ENCODE measurements at regions not wholly inside any gene's neighbourhood (a gene's known extent, or its start where the extent isn't known, plus 50 kb on each side); places are given as distances from the start of the nearest gene placed in this dataset.
A peak's percentile ranks its signal among the peaks of the same experiment; 100 is the strongest.
"Not testable (repeated sequence)": the region's sequence is repeated elsewhere in the genome, so short reads cannot be mapped to it uniquely, and the experiment has no call there.

DNA sequence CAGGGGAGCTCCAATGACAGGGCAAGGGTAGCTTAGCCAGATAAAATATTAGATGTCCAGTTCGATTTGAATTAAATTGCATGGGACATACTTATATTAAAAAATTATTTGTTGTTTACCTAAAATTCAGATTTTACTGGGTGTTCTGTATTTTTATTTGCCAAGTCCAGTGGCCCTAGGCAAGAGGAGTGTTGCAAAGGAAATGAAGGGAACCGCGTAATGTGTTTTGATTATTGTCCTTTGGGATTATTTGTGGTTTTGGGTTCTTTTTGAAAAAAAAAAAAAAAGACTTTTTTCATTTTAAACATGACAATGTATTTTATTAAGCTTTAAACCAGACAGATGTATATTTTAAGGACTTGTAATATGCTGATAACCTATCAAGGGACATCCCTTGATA is 179.3 kb downstream of the C9orf152 start:
- DNase-seq, result no peak

DNA sequence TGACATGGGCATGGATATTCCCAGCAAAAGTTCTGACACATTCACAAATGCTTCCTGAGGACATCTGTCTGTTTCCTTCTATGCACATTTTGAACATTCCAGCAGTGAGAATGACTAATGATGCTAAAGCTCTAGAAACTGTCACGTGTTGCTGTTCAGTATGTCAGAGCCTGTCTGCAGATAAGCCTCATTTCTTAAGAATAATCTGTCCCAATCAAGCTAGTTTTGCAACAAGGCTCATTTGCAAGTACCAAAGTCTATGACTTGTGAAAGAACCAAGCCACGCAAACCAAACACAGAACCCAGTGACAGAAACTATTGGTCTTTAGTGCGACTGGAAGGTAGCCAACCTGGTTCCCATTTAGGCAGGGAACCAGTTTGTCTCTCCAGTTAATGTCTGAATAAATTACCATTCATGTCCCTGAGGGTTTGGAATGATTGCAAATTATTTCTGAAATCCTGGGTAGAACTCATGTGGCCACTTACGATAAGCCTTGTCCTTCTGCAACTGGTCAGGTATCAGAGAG is 178.5 kb downstream of the C9orf152 start:
- no peak for DNase-seq

DNA sequence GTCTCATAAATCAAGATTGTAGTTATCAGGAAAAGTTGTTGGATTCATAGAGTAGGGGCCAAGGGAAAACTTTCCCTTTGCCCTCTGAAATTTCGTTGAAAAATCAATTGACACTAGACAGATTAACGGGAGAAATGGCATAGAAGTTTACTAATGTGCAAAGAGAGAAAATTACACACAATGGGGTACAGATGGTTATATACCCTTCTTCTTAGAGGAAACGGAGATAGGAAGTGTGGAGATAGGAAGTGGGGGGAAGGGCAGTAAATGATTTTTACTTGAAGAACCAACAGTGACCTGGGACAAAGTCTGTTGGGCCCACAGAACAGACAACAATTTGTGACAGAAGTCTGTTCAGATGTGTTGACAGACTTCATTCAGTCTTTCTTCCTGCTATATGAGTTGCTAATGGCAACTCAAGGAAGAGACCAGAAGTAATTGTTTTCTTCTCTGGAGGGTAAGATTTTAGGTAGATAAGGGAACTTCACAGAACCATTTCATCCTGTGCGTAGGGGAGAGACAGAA is 177.9 kb downstream of the C9orf152 start:
- no peak for DNase-seq

DNA sequence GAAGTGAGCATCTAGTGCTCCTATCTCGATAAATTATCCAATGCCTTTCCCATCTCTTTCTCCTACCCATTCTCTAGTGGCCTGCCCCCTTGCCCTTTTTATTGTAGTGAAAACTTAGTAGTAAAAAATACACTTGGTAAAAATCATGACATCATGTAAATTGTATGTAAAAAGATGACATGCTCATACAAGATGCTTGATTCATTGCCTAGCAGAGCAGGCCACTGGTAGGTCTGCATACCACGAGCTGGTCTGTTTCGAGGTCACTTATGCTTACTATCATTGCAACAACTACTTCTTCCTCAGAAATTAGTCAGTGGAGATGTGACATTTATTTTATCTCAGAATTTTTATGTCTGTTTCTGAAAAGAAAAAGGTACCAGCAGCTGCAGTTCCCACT is 177.3 kb downstream of the C9orf152 start:
- DNase-seq, result no peak

DNA sequence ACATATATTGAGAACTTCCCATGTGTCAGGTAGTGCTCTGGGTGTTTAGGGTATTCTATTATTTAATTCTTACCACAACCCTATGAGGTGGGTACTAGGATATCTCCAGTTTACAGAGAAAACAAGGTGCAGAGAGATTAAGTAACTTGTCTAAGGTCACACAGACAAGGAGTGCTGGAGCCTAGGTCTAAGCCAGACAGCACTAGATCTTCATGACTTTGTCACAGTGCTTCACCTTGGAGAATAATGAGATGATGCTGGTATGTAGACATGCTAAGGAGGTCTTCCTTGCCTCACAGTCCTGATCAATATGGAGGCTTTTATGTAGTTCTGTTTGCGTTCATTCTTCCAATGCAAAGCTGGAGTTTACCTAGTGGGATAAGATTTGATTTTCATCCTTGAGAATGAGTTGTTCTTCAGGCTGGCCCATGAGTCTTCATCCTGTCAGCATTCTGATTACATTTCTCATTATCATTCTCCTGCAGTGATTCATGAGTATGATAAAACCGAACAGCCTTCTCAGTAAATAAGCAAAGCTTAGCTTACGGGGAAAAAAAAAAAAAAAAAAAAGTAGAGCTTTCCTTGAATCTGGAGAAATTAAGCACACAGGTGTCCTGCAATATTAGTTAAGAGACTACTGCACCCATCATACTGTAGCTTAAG is 176.3 kb downstream of the C9orf152 start:
- DNase-seq, result no peak

DNA sequence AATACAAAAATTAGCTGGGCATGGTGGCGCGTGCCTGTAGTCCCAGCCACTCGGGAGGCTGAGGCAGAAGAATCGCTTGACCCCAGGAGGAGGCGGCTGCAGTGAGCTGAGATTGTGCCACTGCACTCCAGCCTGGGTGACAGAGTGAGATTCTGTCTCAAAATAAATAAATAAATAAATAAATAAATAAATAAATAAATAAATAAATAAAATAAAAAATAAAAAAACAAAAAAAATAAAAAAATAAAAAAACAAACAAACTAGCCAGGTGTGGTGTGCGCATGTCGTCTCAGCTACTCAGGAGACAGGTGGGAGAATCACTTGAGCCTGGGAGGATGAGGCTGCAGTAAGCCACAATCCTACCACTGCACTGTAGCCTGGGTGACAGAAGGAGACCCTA is 175.4 kb downstream of the C9orf152 start:
- DNase-seq, result not testable (repeated sequence)

DNA sequence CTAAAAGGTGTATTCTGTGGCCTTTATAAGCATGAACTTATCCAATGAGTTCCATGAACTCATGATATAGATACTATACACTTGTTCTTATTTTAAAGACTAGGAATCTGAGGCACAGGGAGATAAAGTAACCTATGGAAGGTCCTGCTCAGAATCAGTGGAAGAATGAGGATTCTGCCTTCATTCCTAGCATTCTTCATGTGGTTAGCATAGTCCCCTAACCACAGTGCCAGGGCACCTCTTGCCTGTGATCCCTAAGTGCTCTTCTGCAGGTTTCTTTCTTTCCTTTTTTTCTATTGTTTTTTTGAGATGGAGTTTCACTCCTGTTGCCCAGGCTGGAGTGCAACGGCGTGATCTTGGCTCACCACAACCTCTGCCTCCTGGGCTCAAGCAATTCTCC is 174.1 kb downstream of the C9orf152 start:
- DNase-seq, result no peak

DNA sequence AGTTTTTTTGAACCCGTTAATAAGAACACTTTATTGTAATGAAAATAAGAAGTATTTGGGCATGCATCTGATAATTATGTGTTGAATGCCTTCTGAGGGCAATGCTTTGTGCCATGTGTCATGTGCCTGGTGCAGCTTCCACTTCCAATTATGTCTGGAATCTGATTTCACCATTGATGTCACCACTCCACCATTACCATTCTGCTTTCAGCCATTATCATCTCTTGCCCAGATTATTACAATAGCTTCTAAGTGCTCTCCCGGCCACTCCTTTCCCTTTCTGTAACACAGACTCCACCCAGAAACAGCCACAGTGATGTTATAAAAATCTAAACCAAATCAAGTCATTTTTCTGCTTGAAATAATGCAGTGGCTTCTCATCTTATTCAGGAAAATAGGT is 171.7 kb downstream of the C9orf152 start:
- DNase-seq, result no peak

DNA sequence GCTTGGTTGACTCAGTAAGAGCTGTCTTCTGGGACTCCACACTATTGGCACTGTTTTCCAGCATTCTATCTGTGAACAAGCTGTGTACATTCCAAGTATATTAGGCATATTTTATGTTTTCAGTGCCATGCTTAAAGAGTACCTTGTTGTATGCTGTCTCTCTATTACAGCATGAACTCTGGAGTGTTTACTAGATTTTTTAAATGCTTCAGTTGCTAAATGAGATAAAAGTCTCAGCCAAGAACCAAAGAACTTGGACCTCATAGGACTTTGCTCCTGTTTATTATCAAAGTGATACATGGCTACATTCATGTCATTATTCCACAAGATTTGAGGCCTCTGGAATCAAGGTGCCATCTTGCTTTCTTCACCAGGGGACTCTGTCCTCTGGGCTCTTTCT is 167.2 kb downstream of the C9orf152 start:
- DNase-seq, result no peak

DNA sequence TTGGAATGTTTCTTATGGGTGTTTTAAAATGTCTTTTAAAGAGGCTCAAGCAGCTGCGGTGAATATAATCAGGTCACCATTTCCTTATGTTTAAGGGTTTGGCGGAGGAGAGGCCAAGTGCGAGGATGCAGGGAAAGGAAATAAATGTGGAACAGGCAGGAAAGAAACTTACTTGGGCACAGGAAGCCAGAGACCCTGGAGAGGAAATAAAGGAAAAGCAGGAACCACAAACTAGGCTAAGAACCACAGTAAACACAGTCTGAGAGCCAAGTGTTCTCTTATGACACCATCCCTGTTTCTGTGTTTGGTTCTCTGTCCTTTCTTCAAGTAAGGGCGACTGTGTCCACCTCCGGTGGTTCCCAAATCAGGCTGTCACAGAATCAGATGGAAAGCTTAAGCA is 166.5 kb downstream of the C9orf152 start:
- no peak for DNase-seq

DNA sequence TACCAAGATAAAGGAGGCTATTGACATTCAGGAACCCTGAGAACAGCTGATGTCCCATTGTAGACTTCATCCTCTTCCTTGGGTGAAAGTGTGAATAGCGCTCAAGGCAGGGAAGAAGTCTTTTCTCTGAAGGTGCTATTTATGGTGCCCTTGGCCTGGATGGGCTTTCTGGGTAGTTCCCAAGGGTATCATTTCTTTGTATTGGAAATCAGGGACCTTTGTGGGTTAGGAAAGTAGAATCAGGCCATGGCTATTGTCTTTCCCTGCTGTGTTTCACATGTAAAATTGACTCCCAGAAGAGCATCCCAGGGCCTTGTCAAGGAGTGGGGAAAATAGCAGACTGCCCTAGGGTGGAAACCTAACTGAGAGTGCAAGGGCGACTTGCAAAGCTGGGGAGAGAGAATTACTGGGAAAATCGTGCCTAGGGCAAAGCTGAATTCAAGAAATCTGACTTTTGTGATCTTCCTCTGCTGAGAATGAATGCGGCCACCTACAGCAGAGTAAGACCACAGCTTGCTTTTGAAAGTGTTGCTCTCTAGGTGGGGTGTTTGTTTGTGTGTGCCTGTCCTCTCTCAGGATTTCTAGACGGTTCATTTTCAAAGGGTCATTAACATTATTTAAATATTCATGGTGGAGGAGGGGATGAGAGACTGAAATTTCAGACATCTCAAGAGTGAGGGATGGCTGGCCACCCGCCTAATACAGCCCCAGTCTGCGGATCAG is 160.6 kb downstream of the C9orf152 start:
- DNase-seq, result no peak

DNA sequence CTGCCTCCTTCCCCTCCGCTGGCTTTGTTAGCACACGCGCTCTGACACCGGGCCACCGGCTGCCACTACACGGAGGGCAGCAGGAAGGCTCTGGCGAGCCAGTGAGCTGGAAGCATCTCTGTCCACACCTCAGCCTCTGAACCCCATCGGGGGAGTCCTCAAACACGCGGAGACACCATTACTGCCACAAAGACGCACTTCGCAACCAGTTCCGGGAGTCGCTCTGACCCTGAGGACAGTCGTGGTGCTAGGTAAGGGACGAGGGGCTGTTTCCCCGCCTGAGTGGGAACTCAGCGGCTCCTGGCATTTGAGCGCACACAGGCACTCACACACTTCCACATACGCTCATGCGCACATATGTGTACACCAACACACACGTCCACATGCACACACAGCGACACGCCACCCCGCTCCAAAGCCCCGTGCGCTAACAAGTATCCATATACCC is 160.0 kb downstream of the C9orf152 start:
- peak; percentile 76 for DNase-seq

DNA sequence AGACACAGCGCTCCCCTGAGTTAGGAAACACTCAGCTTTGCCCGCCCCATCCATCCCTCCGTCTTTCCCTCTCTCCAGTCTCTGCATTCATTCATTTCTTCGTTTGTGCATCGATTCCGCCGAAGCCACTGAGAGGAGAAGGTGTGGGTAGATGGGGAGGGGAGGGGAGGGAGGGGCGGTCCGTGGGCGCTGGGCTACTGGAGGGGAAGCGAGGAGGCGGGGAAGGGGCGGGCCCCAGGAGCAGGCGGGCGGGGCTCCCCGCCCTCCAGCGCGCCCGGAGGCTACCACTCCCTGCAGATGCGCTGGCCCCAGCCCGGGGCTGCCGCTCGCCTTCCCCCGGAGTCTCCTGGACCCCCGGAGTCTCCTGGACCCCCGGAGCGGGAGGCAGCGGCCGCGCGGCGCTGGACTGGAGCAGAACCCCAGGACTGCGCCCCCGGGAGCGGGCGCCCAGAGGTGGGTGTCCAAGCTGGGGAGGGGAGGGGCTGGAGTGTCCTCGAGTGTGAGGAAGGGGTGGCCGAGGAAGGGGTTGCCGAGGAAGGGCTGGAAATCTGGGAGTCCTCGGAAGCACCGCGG is 159.5 kb downstream of the C9orf152 start:
- peak; percentile 76 for DNase-seq

DNA sequence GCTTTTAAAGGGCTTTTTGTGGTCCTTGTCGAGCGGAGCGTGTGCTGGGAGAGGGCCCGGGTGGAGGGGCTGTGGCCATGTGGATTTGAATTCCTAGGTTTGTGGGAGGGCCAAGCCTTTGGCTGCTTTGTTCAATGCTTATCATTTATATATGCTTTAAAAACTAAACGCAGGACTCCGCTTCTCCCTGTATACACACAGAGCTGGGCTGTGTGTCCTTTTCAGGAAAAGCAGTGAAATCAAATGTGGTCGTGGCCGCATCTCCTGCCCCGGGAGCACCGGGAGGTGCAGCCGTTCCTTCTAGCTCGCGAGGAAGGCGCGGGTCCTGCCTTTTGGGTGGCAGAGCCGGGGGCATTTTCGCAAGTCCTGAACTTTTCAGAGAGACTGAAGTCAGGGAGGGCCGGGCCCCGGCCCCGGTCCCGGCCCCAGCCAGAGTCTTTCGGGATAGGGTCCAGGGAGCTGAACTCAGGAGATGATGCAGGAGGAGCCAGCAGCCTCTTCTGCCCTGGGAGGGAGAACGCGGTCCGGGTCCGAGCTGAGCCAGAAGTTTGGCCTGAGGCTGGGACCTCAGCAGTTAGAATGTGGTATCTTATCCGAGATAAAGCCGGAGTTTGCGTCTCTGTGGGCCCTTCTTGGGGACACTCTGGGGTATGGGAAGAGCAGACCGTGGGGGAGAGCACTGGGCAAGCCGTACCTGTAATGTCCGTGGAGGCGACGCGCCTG is 158.8 kb downstream of the C9orf152 start:
- DNase-seq, result peak; percentile 61

DNA sequence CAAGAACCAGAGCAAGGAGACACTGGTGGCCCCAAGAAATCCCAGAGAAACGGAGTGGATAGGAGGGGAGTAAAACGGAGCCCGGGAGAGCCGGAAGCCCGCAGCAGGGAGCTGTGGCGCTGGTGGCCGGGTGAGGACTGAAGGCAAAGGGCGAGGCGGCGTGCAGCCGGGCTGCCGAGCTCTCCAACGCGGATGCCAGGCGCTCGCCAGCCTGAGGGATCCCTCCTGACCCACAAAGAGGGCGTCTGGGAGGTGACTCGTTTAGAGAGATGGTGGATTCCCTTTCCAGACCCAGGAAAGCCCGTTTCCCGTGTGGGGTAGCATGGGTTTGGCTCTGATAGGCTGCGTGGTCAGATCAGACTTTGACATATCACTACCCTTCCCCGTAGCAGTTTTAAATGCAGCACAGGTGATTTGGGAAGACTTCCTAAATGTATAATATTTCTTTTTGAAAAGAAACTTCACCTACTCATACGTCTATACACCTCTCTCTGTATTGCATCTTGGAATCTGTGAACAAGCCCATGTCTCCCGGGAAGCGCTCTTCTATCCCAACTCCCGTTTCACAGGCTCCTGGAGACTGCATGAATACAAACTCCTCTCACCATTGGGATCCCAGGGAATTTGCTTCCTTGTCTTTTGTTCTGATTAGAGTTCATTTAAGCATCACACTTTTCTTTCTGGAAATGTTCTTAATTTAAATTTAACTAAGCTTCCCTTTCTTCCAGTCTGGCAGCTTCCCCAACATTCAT is 158.1 kb downstream of the C9orf152 start:
- DNase-seq, result peak; percentile 50

DNA sequence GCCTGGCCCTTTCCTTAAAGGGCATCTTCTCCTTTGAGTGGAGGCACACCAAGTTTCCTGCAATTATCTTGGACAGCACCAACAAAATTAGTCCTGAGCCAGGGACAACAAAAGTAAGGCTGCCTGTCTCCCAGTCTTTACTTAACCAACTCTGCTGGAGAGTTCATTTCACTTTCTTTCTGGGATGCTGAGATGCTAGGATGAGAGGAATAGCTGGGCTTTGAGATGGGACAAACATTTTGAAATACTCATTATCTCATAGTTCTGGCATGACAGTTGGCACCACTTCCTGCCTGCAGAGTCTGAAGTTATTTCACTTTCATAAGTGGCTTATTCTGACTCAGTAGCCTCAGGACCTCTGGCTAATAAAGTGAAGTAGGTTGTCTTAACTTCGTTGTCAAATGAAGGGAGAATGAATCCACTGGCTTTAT is 157.0 kb downstream of the C9orf152 start:
- DNase-seq, result peak; percentile 2

DNA sequence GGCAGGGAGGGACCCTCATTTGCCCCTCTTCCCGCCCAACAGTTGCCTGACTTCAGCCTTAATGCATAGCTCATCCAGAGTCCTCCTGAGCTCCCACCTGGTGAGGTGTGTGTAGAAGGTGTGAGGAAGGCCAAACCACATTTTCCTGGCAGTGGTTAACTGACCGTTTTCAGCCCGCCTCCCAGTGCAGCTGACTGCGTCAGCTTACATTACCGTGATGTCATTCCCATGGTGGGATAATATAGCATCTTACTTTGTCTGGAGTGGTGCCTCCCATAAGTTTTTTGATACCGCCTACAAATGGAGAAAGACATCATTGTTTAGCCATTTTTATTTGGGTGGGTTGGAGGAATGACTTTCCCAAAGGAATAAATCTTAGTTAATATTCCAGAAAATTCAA is 151.9 kb downstream of the C9orf152 start:
- DNase-seq, result no peak

DNA sequence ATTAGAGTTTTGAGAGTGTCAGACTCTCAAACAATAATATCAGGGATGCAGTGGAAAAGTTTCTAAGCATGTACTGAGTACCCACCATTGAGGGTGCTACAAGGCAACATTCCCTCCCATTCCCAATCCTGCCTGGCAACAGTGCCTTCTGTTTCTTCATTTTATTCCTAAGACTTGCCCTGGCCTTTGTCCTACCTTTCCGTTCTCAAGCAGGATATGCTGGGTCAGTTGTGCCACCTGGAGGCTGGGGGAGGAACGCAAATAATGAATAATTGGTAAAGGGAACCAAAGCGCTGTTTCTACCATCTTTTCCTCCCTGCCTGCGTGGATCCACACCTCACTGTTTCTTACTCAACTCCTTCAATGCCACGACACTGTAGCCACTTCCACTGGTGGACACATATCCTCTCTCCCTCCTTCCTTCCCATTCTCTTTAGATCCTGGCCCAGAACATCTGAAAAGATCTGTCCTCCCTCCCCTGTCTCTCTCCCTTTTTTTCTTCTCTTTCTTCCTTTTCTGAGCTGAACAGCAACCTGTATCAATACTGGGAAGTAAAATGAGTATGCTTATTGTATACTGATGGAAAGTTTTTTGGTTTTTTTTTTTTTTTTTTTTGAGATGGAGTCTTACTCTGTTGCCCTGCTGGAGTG is 149.5 kb downstream of the C9orf152 start:
- peak; percentile 85 for DNase-seq

DNA sequence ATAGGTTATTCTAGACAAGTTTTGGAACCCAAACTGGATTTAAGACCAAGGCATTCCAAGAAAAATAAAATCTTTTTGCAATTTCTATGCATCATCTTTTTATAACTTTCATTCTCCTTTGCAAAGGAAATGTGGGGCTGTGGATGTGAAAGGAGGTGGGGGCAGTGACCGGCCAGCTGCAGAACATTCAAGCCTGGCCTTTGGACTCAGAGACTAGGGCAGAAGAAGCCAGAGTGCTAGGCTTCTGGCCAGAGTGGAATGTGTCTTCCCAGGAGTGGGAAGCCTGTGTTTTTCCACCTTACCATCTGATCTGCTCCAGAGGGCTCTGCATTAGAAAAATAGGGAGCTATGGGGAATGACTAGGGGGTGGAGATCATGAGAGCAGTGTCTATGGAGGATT is 148.5 kb downstream of the C9orf152 start:
- DNase-seq, result no peak

DNA sequence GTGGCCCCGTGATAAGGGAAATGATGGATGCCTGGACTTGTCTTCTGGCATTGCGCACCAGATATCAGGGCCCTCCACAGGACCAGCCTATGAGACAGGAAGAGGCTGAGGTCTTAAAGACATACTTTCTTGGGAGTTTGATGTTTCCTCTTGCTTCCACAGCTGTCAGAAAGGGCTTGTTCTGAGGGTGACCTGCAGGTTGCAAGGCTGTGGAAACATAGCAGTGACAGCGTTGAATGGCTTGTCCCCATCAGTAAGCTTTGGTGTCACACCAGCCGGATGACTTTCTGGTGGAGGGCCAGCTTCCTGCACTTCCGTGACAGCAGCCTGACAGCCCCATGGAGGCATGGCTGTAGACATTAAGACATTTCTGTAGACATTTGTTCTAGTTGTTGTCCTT is 143.2 kb downstream of the C9orf152 start:
- DNase-seq, result no peak

DNA sequence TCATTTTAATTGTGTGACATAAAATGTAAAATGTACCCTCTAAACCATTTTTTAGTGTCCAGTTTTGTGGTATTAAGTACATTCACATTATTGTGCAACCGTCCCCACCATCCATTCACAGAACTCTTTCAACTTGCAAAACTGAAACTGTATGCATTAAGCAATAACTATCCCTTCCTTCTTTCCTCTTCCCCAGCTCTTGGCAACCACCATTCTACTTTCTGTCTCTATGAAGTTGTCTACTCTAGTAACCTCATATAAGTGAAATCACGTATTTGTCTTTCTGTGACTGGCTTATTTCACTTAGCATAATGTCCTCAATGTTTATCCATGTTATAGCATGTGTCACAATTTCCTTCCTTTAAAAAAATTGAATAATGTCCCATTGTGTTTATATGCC is 142.4 kb downstream of the C9orf152 start:
- no peak for DNase-seq
